ENCODE measurements at regions not wholly inside any gene's neighbourhood (a gene's known extent, or its start where the extent isn't known, plus 50 kb on each side); places are given as distances from the start of the nearest gene placed in this dataset.

DNA sequence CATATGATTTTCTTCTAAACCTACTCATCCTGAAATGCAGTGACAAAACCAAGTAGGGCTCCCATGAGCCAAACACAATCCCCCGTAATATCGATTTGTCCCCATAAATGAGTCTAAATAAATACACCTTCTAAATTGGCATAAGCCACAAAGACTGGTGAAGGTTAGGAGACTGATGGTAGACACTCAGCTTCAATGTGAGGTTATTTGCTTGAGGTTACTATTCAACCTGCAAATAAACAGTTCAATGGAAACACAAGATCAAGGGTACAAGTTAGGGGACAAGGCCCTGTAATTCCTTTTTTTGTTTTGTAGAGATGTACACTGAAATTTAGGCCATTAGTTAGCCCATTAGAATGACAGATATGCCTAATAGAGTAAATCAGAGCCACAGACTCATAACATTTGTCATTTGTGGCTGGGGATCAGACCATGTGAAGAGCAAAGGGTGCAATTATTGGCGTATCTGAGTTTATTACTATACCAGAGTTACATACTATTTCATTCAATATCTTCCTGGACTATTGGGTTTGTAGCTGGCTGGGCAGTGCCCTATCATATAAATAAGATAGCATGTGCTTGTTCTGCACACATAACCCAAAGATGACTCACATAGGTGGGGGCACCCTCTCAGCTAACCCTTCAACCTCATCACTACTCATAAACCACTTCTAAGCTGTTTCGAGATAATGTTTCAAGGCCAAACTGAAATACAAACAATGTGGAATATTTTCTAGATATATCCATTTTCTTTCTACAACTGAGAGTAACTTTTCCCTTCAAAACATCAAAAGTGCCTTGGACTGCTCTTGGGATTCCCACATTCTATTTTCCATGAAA is 695.3 kb downstream of the KCNA4 start:
- H3K9me3 ChIP-seq (replicated peaks; ENCODE audit: control insufficient read depth, low read depth, low read length): no peaks in the 10 kb centered on the region
- no peaks in the 10 kb centered on the region for H3K36me3 ChIP-seq (ENCODE audit: control insufficient read depth, insufficient read depth, low read length)
- H3K27me3 ChIP-seq (ENCODE audit: control insufficient read depth, insufficient read depth, low read length): no peaks in the 10 kb centered on the region
- no peak overlapping the region for H3K27ac ChIP-seq (ENCODE audit: low read length)
- H3K4me1 ChIP-seq (ENCODE audit: control insufficient read depth, insufficient read depth, low read length): no peaks in the 10 kb centered on the region
- WGBS (ENCODE audit: insufficient coverage): no CpG with 5 or more reads among the region's 4 CpGs
- no peak overlapping the region for H3K4me3 ChIP-seq (ENCODE audit: low read length)
- no peak for DNase-seq

GRCh38 chr11:29320196-29320595 is 696.6 kb downstream of the KCNA4 start:
- no CpG with 5 or more reads among the region's 2 CpGs for WGBS (ENCODE audit: insufficient coverage)
- H3K27ac ChIP-seq (ENCODE audit: low read length): no peak overlapping the region
- H3K4me3 ChIP-seq (ENCODE audit: low read length): no peak overlapping the region
- H3K27me3 ChIP-seq (ENCODE audit: control insufficient read depth, insufficient read depth, low read length): no peaks in the 10 kb centered on the region
- no peak for DNase-seq
- no peaks in the 10 kb centered on the region for H3K4me1 ChIP-seq (ENCODE audit: control insufficient read depth, insufficient read depth, low read length)
- no peaks in the 10 kb centered on the region for H3K9me3 ChIP-seq (replicated peaks; ENCODE audit: control insufficient read depth, low read depth, low read length)
- no peaks in the 10 kb centered on the region for H3K36me3 ChIP-seq (ENCODE audit: control insufficient read depth, insufficient read depth, low read length)

- H3K27me3 ChIP-seq (ENCODE audit: control insufficient read depth, insufficient read depth, low read length): no peaks in the 10 kb centered on the region
- H3K4me3 ChIP-seq (ENCODE audit: low read length): no peak overlapping the region
- no CpG with 5 or more reads among the region's 1 CpG for WGBS (ENCODE audit: insufficient coverage)
- H3K27ac ChIP-seq (ENCODE audit: low read length): no peak overlapping the region
- DNase-seq: no peak
- H3K9me3 ChIP-seq (replicated peaks; ENCODE audit: control insufficient read depth, low read depth, low read length): no peaks in the 10 kb centered on the region
- H3K36me3 ChIP-seq (ENCODE audit: control insufficient read depth, insufficient read depth, low read length): no peaks in the 10 kb centered on the region
- H3K4me1 ChIP-seq (ENCODE audit: control insufficient read depth, insufficient read depth, low read length): no peaks in the 10 kb centered on the region
Observed at GRCh38 chr11:29319210-29319609, 697.6 kb downstream of the KCNA4 start.

DNA sequence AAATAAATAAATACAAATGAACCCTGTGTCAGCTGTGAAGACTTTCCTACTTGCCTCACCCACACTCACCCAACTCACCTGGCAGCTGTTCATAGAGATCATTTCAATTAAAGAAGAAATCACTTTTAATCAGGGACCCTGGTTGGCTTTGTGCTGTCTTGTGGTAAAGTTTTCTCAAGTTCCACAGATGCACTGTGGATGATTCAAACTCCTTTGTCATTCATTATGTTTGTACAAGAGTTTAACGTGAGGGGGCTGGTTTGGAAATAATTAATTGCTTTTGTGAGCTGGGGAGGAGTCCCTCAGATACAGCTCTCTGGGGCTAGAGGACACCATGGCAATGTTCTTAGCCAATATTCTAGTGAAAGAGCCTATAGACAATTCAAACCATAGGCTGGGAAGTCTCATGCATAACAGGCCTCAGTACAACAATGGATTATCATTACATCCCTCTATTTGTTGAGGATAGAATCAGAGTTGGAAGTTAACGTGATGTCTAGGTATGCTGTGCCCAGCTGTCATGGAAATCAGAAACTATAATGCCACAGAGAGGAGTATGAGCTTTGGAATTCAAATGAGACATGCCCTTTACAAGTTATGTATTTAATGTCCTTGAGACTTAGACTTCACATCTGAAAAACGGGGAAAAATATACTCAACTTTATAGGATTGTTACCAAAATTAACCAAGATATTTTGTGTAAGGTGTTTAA is 698.5 kb downstream of the KCNA4 start:
- Histone ChIP-seq H3K4me3 (ENCODE audit: low read length) (no peak overlapping the region), H3K4me1 (ENCODE audit: control insufficient read depth, insufficient read depth, low read length) (no peaks in the 10 kb centered on the region), H3K9me3 (replicated peaks; ENCODE audit: control insufficient read depth, low read depth, low read length) (no peaks in the 10 kb centered on the region), H3K27me3 (ENCODE audit: control insufficient read depth, insufficient read depth, low read length) (no peaks in the 10 kb centered on the region), H3K36me3 (ENCODE audit: control insufficient read depth, insufficient read depth, low read length) (no peaks in the 10 kb centered on the region), H3K27ac (ENCODE audit: low read length) (no peak overlapping the region)
- DNase-seq: no peak
- no CpG with 5 or more reads among the region's 3 CpGs for WGBS (ENCODE audit: insufficient coverage)

DNA sequence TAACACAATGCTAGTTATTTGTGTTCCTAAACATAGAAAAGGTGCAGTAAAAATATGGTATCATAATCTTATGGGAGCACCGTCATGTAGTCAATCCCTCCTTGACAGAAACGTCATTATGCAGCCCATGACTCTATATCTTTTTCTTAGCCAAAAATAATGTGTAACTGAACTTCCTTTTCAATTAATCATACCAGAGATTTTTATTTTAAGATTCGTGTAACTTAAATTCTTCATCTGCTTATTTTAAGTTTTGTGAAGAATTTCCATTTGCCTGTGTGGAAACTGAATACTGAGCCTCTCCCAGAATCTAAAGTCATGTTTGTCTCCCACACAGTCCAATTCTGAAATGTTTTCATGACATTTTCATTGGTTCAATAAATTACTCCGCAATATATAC is 699.1 kb downstream of the KCNA4 start:
- no peaks in the 10 kb centered on the region for H3K9me3 ChIP-seq (replicated peaks; ENCODE audit: control insufficient read depth, low read depth, low read length)
- H3K27me3 ChIP-seq (ENCODE audit: control insufficient read depth, insufficient read depth, low read length): no peaks in the 10 kb centered on the region
- no peak for DNase-seq
- no CpG with 5 or more reads among the region's 4 CpGs for WGBS (ENCODE audit: insufficient coverage)
- H3K27ac ChIP-seq (ENCODE audit: low read length): no peak overlapping the region
- no peaks in the 10 kb centered on the region for H3K36me3 ChIP-seq (ENCODE audit: control insufficient read depth, insufficient read depth, low read length)
- H3K4me3 ChIP-seq (ENCODE audit: low read length): no peak overlapping the region
- H3K4me1 ChIP-seq (ENCODE audit: control insufficient read depth, insufficient read depth, low read length): no peaks in the 10 kb centered on the region

- Histone ChIP-seq H3K4me3 (ENCODE audit: low read length) (no peak overlapping the region), H3K27ac (ENCODE audit: low read length) (no peak overlapping the region), H3K27me3 (ENCODE audit: control insufficient read depth, insufficient read depth, low read length) (no peaks in the 10 kb centered on the region), H3K4me1 (ENCODE audit: control insufficient read depth, insufficient read depth, low read length) (no peaks in the 10 kb centered on the region), H3K9me3 (replicated peaks; ENCODE audit: control insufficient read depth, low read depth, low read length) (no peaks in the 10 kb centered on the region), H3K36me3 (ENCODE audit: control insufficient read depth, insufficient read depth, low read length) (no peaks in the 10 kb centered on the region)
- no peak for DNase-seq
Observed at GRCh38 chr11:29315275-29315674, 701.6 kb downstream of the KCNA4 start.

GRCh38 chr11:29314211-29314610 is 702.6 kb downstream of the KCNA4 start:
- H3K4me1 ChIP-seq (ENCODE audit: control insufficient read depth, insufficient read depth, low read length): no peaks in the 10 kb centered on the region
- H3K9me3 ChIP-seq (replicated peaks; ENCODE audit: control insufficient read depth, low read depth, low read length): no peaks in the 10 kb centered on the region
- H3K36me3 ChIP-seq (ENCODE audit: control insufficient read depth, insufficient read depth, low read length): no peaks in the 10 kb centered on the region
- no peaks in the 10 kb centered on the region for H3K27me3 ChIP-seq (ENCODE audit: control insufficient read depth, insufficient read depth, low read length)
- H3K4me3 ChIP-seq (ENCODE audit: low read length): no peak overlapping the region
- DNase-seq: no peak
- H3K27ac ChIP-seq (ENCODE audit: low read length): no peak overlapping the region
- 80% methylated on average over 1 of the region's 1 CpG for WGBS (ENCODE audit: insufficient coverage)

DNA sequence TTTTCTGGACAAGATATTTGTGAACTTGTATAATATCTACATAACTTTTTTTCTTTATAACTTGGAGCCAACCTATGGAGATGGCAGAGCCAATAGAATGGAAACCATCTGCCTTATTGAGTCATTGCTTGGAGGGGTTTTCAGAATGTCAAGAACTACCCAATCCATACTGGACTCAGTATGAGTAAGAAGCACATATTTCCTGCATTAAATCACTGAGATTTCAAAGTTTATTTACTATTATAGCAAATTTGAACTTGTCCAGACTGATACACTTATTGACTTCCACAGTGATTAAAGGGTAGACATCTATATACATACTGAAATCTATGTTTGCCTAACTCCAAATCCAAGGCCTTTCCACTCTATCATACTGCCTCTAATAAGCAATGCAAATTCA is 704.0 kb downstream of the KCNA4 start:
- H3K36me3 ChIP-seq (ENCODE audit: control insufficient read depth, insufficient read depth, low read length): no peaks in the 10 kb centered on the region
- no peaks in the 10 kb centered on the region for H3K27me3 ChIP-seq (ENCODE audit: control insufficient read depth, insufficient read depth, low read length)
- no peaks in the 10 kb centered on the region for H3K4me1 ChIP-seq (ENCODE audit: control insufficient read depth, insufficient read depth, low read length)
- no peak overlapping the region for H3K4me3 ChIP-seq (ENCODE audit: low read length)
- DNase-seq: no peak
- no peak overlapping the region for H3K27ac ChIP-seq (ENCODE audit: low read length)
- H3K9me3 ChIP-seq (replicated peaks; ENCODE audit: control insufficient read depth, low read depth, low read length): no peaks in the 10 kb centered on the region

DNA sequence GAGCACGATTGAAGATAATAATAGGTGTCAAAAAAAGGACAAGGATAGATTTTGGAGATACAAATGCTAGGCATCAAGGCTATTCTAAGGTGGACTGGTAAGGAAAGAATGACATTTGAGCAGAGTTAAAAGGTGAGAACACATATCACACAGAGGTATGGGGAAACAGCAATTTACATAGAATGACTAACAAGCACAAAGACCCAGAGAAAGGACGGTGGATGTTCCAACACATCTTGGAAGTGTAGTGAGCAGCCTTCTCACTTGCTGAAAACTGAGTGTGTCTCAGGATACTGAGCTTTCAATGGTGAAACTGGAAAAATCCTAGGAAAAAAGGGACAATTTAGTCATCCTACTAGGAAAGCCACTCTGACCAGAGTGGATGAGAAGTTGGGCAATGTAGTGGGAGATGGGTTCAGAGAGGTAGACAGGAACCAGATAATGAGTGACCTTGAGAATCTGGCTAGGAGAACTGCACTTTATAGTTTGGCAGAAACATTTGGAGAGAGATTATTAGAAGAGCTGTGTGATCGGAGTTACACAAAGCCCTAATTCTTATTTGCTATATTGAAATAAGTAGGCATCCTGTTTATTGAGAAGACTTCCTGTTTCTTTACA is 706.0 kb downstream of the KCNA4 start:
- DNase-seq: no peak
- Histone ChIP-seq H3K4me3 (ENCODE audit: low read length) (no peak overlapping the region), H3K27ac (ENCODE audit: low read length) (no peak overlapping the region), H3K4me1 (ENCODE audit: control insufficient read depth, insufficient read depth, low read length) (no peaks in the 10 kb centered on the region), H3K36me3 (ENCODE audit: control insufficient read depth, insufficient read depth, low read length) (no peaks in the 10 kb centered on the region), H3K9me3 (replicated peaks; ENCODE audit: control insufficient read depth, low read depth, low read length) (no peaks in the 10 kb centered on the region), H3K27me3 (ENCODE audit: control insufficient read depth, insufficient read depth, low read length) (no peaks in the 10 kb centered on the region)
- no CpG with 5 or more reads among the region's 3 CpGs for WGBS (ENCODE audit: insufficient coverage)

DNA sequence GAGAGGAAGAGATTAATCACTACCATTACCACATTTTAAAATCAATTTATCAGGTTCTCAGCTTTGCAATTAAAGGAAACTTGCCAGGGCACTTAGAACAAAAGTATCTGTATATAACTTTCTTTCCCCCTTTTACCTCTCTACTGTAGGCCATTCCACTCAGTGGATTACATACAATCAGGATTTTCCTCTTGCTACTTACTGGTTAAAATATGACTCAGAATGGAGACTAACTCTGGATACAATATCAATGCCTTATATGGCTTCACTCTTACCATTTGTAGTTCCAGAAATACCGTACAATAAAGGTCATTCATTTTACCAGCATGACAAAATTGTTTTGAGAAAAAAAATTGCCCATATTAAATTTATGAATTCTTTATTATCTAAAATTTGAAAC is 706.8 kb downstream of the KCNA4 start:
- no peaks in the 10 kb centered on the region for H3K4me1 ChIP-seq (ENCODE audit: control insufficient read depth, insufficient read depth, low read length)
- WGBS (ENCODE audit: insufficient coverage): no CpG with 5 or more reads among the region's 1 CpG
- H3K4me3 ChIP-seq (ENCODE audit: low read length): no peak overlapping the region
- H3K9me3 ChIP-seq (replicated peaks; ENCODE audit: control insufficient read depth, low read depth, low read length): no peaks in the 10 kb centered on the region
- no peaks in the 10 kb centered on the region for H3K27me3 ChIP-seq (ENCODE audit: control insufficient read depth, insufficient read depth, low read length)
- H3K27ac ChIP-seq (ENCODE audit: low read length): no peak overlapping the region
- H3K36me3 ChIP-seq (ENCODE audit: control insufficient read depth, insufficient read depth, low read length): no peaks in the 10 kb centered on the region
- no peak for DNase-seq
